ENCODE measurements at regions not wholly inside any gene's neighbourhood (a gene's known extent, or its start where the extent isn't known, plus 50 kb on each side); places are given as distances from the start of the nearest gene placed in this dataset.

- H3K36me3 Mint-ChIP-seq: no peaks in the 10 kb centered on the region
- no peaks in the 10 kb centered on the region for H3K27me3 Mint-ChIP-seq
- H3K4me1 Mint-ChIP-seq: no peaks in the 10 kb centered on the region
- no peak overlapping the region for H3K27ac Mint-ChIP-seq
- no peak for ATAC-seq
- no peak overlapping the region for H3K4me3 Mint-ChIP-seq
- H3K9me3 Mint-ChIP-seq: peaks cover 3% of the 10 kb centered on the region
Observed at GRCh38 chr2:220845766-220846273, 726.3 kb downstream of the EPHA4 start.

- no peak for ATAC-seq
- Mint-ChIP-seq H3K27me3 (no peaks in the 10 kb centered on the region), H3K4me1 (no peaks in the 10 kb centered on the region), H3K4me3 (no peak overlapping the region), H3K9me3 (peaks cover 3% of the 10 kb centered on the region), H3K27ac (no peak overlapping the region), H3K36me3 (no peaks in the 10 kb centered on the region)
Observed at GRCh38 chr2:220847006-220847405, 725.1 kb downstream of the EPHA4 start.

GRCh38 chr2:220847589-220847988 lies 724.5 kb downstream of the EPHA4 start:
- Mint-ChIP-seq H3K27me3 (no peaks in the 10 kb centered on the region), H3K9me3 (peaks cover under 1% of the 10 kb centered on the region), H3K36me3 (no peaks in the 10 kb centered on the region), H3K27ac (no peak overlapping the region), H3K4me1 (no peaks in the 10 kb centered on the region), H3K4me3 (no peak overlapping the region)
- ATAC-seq: no peak

GRCh38 chr2:220849433-220849832 lies 722.7 kb downstream of the EPHA4 start:
- H3K4me3 Mint-ChIP-seq: no peak overlapping the region
- H3K4me1 Mint-ChIP-seq: no peaks in the 10 kb centered on the region
- ATAC-seq: no peak
- no peaks in the 10 kb centered on the region for H3K36me3 Mint-ChIP-seq
- no peaks in the 10 kb centered on the region for H3K27me3 Mint-ChIP-seq
- H3K27ac Mint-ChIP-seq: no peak overlapping the region
- H3K9me3 Mint-ChIP-seq: no peaks in the 10 kb centered on the region

GRCh38 chr2:220850116-220850515 lies 722.0 kb downstream of the EPHA4 start:
- no peak for ATAC-seq
- Mint-ChIP-seq H3K9me3 (no peaks in the 10 kb centered on the region), H3K27me3 (no peaks in the 10 kb centered on the region), H3K27ac (no peak overlapping the region), H3K4me1 (no peaks in the 10 kb centered on the region), H3K4me3 (no peak overlapping the region), H3K36me3 (no peaks in the 10 kb centered on the region)

GRCh38 chr2:220855296-220855695 lies 716.8 kb downstream of the EPHA4 start:
- no peaks in the 10 kb centered on the region for H3K36me3 Mint-ChIP-seq
- ATAC-seq: no peak
- H3K27ac Mint-ChIP-seq: no peak overlapping the region
- H3K27me3 Mint-ChIP-seq: no peaks in the 10 kb centered on the region
- no peaks in the 10 kb centered on the region for H3K9me3 Mint-ChIP-seq
- H3K4me1 Mint-ChIP-seq: no peaks in the 10 kb centered on the region
- no peak overlapping the region for H3K4me3 Mint-ChIP-seq

- H3K9me3 Mint-ChIP-seq: no peaks in the 10 kb centered on the region
- H3K4me3 Mint-ChIP-seq: no peak overlapping the region
- H3K27me3 Mint-ChIP-seq: no peaks in the 10 kb centered on the region
- ATAC-seq: no peak
- no peaks in the 10 kb centered on the region for H3K4me1 Mint-ChIP-seq
- H3K27ac Mint-ChIP-seq: no peak overlapping the region
- no peaks in the 10 kb centered on the region for H3K36me3 Mint-ChIP-seq
Observed at GRCh38 chr2:220856486-220856885, 715.6 kb downstream of the EPHA4 start.

GRCh38 chr2:220857368-220857767 lies 714.7 kb downstream of the EPHA4 start:
- Mint-ChIP-seq H3K36me3 (no peaks in the 10 kb centered on the region), H3K9me3 (no peaks in the 10 kb centered on the region), H3K4me1 (no peaks in the 10 kb centered on the region), H3K4me3 (no peak overlapping the region), H3K27me3 (no peaks in the 10 kb centered on the region), H3K27ac (no peak overlapping the region)
- no peak for ATAC-seq

- ATAC-seq: no peak
- H3K27ac Mint-ChIP-seq: no peak overlapping the region
- no peaks in the 10 kb centered on the region for H3K4me1 Mint-ChIP-seq
Observed at GRCh38 chr2:220858101-220858500, 714.0 kb downstream of the EPHA4 start.

GRCh38 chr2:220871909-220872308 lies 700.2 kb downstream of the EPHA4 start:
- H3K9me3 Mint-ChIP-seq: peaks cover 3% of the 10 kb centered on the region
- H3K27ac Mint-ChIP-seq: no peak overlapping the region
- no peaks in the 10 kb centered on the region for H3K27me3 Mint-ChIP-seq
- no peaks in the 10 kb centered on the region for H3K36me3 Mint-ChIP-seq
- no peak overlapping the region for H3K4me3 Mint-ChIP-seq
- ATAC-seq: no peak
- no peaks in the 10 kb centered on the region for H3K4me1 Mint-ChIP-seq

More at GRCh38 chr2:220858101-220858500, 714.0 kb downstream of the EPHA4 start:
- Mint-ChIP-seq H3K36me3 (no peaks in the 10 kb centered on the region), H3K27me3 (no peaks in the 10 kb centered on the region), H3K9me3 (no peaks in the 10 kb centered on the region), H3K4me3 (no peak overlapping the region)

- no peak for ATAC-seq
- Mint-ChIP-seq H3K4me1 (no peaks in the 10 kb centered on the region), H3K36me3 (no peaks in the 10 kb centered on the region), H3K27me3 (no peaks in the 10 kb centered on the region), H3K9me3 (no peaks in the 10 kb centered on the region), H3K27ac (no peak overlapping the region), H3K4me3 (no peak overlapping the region)
Observed at GRCh38 chr2:220876080-220876824, 695.9 kb downstream of the EPHA4 start.

GRCh38 chr2:220877491-220877890 lies 694.6 kb downstream of the EPHA4 start:
- no peaks in the 10 kb centered on the region for H3K9me3 Mint-ChIP-seq
- no peak overlapping the region for H3K4me3 Mint-ChIP-seq
- ATAC-seq: no peak
- H3K36me3 Mint-ChIP-seq: no peaks in the 10 kb centered on the region
- H3K4me1 Mint-ChIP-seq: no peaks in the 10 kb centered on the region
- no peak overlapping the region for H3K27ac Mint-ChIP-seq
- H3K27me3 Mint-ChIP-seq: no peaks in the 10 kb centered on the region

GRCh38 chr2:220877897-220878296 lies 694.2 kb downstream of the EPHA4 start:
- Mint-ChIP-seq H3K9me3 (no peaks in the 10 kb centered on the region), H3K27me3 (no peaks in the 10 kb centered on the region), H3K36me3 (no peaks in the 10 kb centered on the region), H3K4me1 (no peaks in the 10 kb centered on the region), H3K4me3 (no peak overlapping the region), H3K27ac (no peak overlapping the region)
- no peak for ATAC-seq

- Mint-ChIP-seq H3K27ac (no peak overlapping the region), H3K4me1 (no peaks in the 10 kb centered on the region), H3K36me3 (no peaks in the 10 kb centered on the region), H3K27me3 (no peaks in the 10 kb centered on the region), H3K4me3 (no peak overlapping the region), H3K9me3 (no peaks in the 10 kb centered on the region)
- no peak for ATAC-seq
Observed at GRCh38 chr2:220880623-220881596, 691.2 kb downstream of the EPHA4 start.

- H3K4me1 Mint-ChIP-seq: no peaks in the 10 kb centered on the region
- ATAC-seq: no peak
- no peaks in the 10 kb centered on the region for H3K27me3 Mint-ChIP-seq
- H3K4me3 Mint-ChIP-seq: no peak overlapping the region
- H3K27ac Mint-ChIP-seq: no peak overlapping the region
- H3K36me3 Mint-ChIP-seq: no peaks in the 10 kb centered on the region
- H3K9me3 Mint-ChIP-seq: no peaks in the 10 kb centered on the region
Observed at GRCh38 chr2:220882507-220882906, 689.6 kb downstream of the EPHA4 start.

Data from stimulated activated memory B cell treated with anti-CD40 and anti-IgM and Interleukin-4, amounts not matched to agents 10 μg/mL and 1 μg/mL and 100 μg/mL, for 72 hours (primary cell).